Spleen (tissue), 11 donors: ENCODE measurements at regions not wholly inside any gene's neighbourhood (a gene's known extent, or its start where the extent isn't known, plus 50 kb on each side); places are given as distances from the start of the nearest gene placed in this dataset.

Experiments used
- DNase-seq: peaks from one replicate; pipeline ENCODE4 v3.0.0-alpha.2; 2020
- H3K27ac ChIP-seq, 8 donors: fragments of 200-600 bp; sonication (generic) in 7 of 8; 1 replicate in 4 of 8; 2 replicates in 4 of 8; pipeline versions ENCODE4 v1.5.0 to v1.8.0; 2016 to 2021; ENCODE audit warnings: inconsistent platforms in 4 of 8, mild to moderate bottlenecking in 4 of 8, moderate library complexity in 1 of 8
- H3K27me3 ChIP-seq, 7 donors: fragments of 200-600 bp; sonication (generic) in 6 of 7; replicated peaks in 1 of 7; 1 replicate in 4 of 7; 2 replicates in 3 of 7; pipeline versions ENCODE4 v1.5.0 to v1.8.0; 2016 to 2021; ENCODE audit warnings: inconsistent platforms in 3 of 7, mild to moderate bottlenecking in 1 of 7
- H3K36me3 ChIP-seq, 6 donors: fragments of 200-600 bp; sonication (generic) in 5 of 6; 1 replicate in 4 of 6; 2 replicates in 2 of 6; pipeline versions ENCODE4 v1.5.0 to v1.8.0; 2016 to 2021; ENCODE audit warnings: inconsistent platforms in 2 of 6
- H3K4me1 ChIP-seq, 6 donors: fragments of 200-600 bp; sonication (generic) in 5 of 6; 1 replicate in 3 of 6; 2 replicates in 3 of 6; pipeline versions ENCODE4 v1.5.0 to v1.8.0; 2016 to 2021; ENCODE audit warnings: inconsistent platforms in 3 of 6
- H3K4me3 ChIP-seq, 8 donors: fragments of 200-600 bp; sonication (generic) in 7 of 8; 1 replicate in 4 of 8; 2 replicates in 4 of 8; pipeline versions ENCODE4 v1.5.0 to v1.8.0; 2016 to 2021; ENCODE audit warnings: inconsistent platforms in 4 of 8, mild to moderate bottlenecking in 4 of 8, moderate library complexity in 2 of 8
- H3K9me3 ChIP-seq, 8 donors: fragments of 200-600 bp; sonication (generic) in 7 of 8; 1 replicate in 4 of 8; 2 replicates in 4 of 8; pipeline versions ENCODE4 v1.5.0 to v1.8.0; 2016 to 2021; ENCODE audit warnings: inconsistent platforms in 4 of 8
- CTCF ChIP-seq, 11 experiments: fragments of 200-600 bp in 7 of 11; fragments of 450-650 bp in 4 of 11; sonication (generic) in 4 of 11; IDR thresholded peaks in 8 of 11; conservative IDR thresholded peaks in 3 of 11; 1 replicate in 7 of 11; 2 replicates in 4 of 11; pipeline versions ENCODE4 v1.4.0 to v1.8.0; 2016 to 2021; ENCODE audit warnings: antibody characterized with exemption in 11 of 11, inconsistent platforms in 4 of 11, mild to moderate bottlenecking in 1 of 11
- POLR2A ChIP-seq, 3 donors: fragments of 450-650 bp; IDR thresholded peaks; one replicate each; pipeline ENCODE4 v1.5.1; 2017; ENCODE audit warnings: antibody characterized with exemption in 3 of 3, mild to moderate bottlenecking in 1 of 3
- POLR2AphosphoS5 ChIP-seq, 3 donors: sonication (generic); formaldehyde crosslinking; IDR thresholded peaks; one replicate each; pipeline ENCODE4 v1.5.1; 2017; ENCODE audit warnings: antibody characterized with exemption in 3 of 3
- WGBS, 5 donors: extraction: QIAGEN DNeasy Blood & Tissue Kit in 3 of 5; methylation state at CpG; one replicate each; pipeline versions ENCODE4 v1.1.5 to v1.1.7; 2013 to 2018; 5-methylcytosine and 5-hydroxymethylcytosine counted together
- intact Hi-C: fragments of 100-400 bp; cut with DNase I; formaldehyde crosslinking; loops from one replicate; pipeline ENCODE4 v1.15.0; 2023; ENCODE audit warnings: low total_unique reads
- donor health status: healthy with polysubstance abuse.
- donor health status: DM: no; HTN: no; CAD: no; lungs with moderate emphysema.
- donor health status: DM: no; HTN: no; CAD: no.
- donor health status: Bipolar disorder and iron deficiency.
- donor health status: healthy.
- donor health status: DM: no; HTN: no; CAD: no.
- donor health status: DM: yes; HTN: yes; CAD: no.

- Histone ChIP-seq H3K36me3 (no peaks in the 10 kb centered on the region), H3K9me3 (no peaks in the 10 kb centered on the region), H3K27ac (no peak overlapping the region), H3K4me1 (no peaks in the 10 kb centered on the region), H3K27me3 (no peaks in the 10 kb centered on the region), H3K4me3 (no peak overlapping the region)
- DNase-seq: no peak
- no peak for TF ChIP-seq POLR2AphosphoS5 (IDR thresholded peaks at IDR 0.05)
- TF ChIP-seq CTCF (IDR thresholded peaks at IDR 0.05 in 8 of 11, conservative IDR thresholded peaks at IDR 0.05 in 3 of 11): no peak
- no peak for TF ChIP-seq POLR2A (IDR thresholded peaks at IDR 0.05)
- intact Hi-C loops: no loop called here
- 85 to 90% (median 88%) methylated on average over 2 of the region's 2 CpGs for WGBS, 5 donors
Observed at GRCh38 chr20:24304291-24304690, 165.1 kb upstream of the SYNDIG1 start.

GRCh38 chr20:24303393-24304170, 165.8 kb upstream of the SYNDIG1 start:
- intact Hi-C loops: no loop called here
- no peak for DNase-seq
- no peak for TF ChIP-seq CTCF (IDR thresholded peaks at IDR 0.05 in 8 of 11, conservative IDR thresholded peaks at IDR 0.05 in 3 of 11)
- no peak for TF ChIP-seq POLR2AphosphoS5 (IDR thresholded peaks at IDR 0.05)
- no peak for TF ChIP-seq POLR2A (IDR thresholded peaks at IDR 0.05)

GRCh38 chr20:24297993-24298392, 171.4 kb upstream of the SYNDIG1 start:
- intact Hi-C loops: no loop called here
- no peak for DNase-seq
- Histone ChIP-seq H3K4me3 (no peak overlapping the region), H3K36me3 (no peaks in the 10 kb centered on the region), H3K27me3 (no peaks in the 10 kb centered on the region), H3K27ac (no peak overlapping the region), H3K9me3 (no peaks in the 10 kb centered on the region), H3K4me1 (no peaks in the 10 kb centered on the region)
- TF ChIP-seq POLR2AphosphoS5 (IDR thresholded peaks at IDR 0.05) (no peak), CTCF (IDR thresholded peaks at IDR 0.05 in 8 of 11, conservative IDR thresholded peaks at IDR 0.05 in 3 of 11) (no peak), POLR2A (IDR thresholded peaks at IDR 0.05) (no peak)
- WGBS, 5 donors: 73 to 100% (median 81%) methylated on average over 1 to 3 of the region's 3 CpGs

More at GRCh38 chr20:24303393-24304170, 165.8 kb upstream of the SYNDIG1 start:
- no peaks in the 10 kb centered on the region for H3K27me3 ChIP-seq
- H3K9me3 ChIP-seq: no peaks in the 10 kb centered on the region
- 85 to 93% (median 87%) methylated on average over 12 to 14 of the region's 14 CpGs for WGBS, 5 donors
- H3K4me3 ChIP-seq: no peak overlapping the region
- H3K4me1 ChIP-seq: no peaks in the 10 kb centered on the region
- H3K36me3 ChIP-seq: no peaks in the 10 kb centered on the region
- H3K27ac ChIP-seq: no peak overlapping the region

- DNase-seq: no peak
- Histone ChIP-seq H3K27ac (no peak overlapping the region), H3K36me3 (no peaks in the 10 kb centered on the region), H3K9me3 (no peaks in the 10 kb centered on the region), H3K4me3 (no peak overlapping the region), H3K4me1 (no peaks in the 10 kb centered on the region), H3K27me3 (no peaks in the 10 kb centered on the region)
- TF ChIP-seq POLR2A (IDR thresholded peaks at IDR 0.05) (no peak), CTCF (IDR thresholded peaks at IDR 0.05 in 8 of 11, conservative IDR thresholded peaks at IDR 0.05 in 3 of 11) (no peak), POLR2AphosphoS5 (IDR thresholded peaks at IDR 0.05) (no peak)
- intact Hi-C loops: no loop called here
- WGBS, 5 donors: 63 to 73% (median 68%) methylated on average over 6 of the region's 6 CpGs
Observed at GRCh38 chr20:24296477-24297261, 172.8 kb upstream of the SYNDIG1 start.
